Heart right ventricle (tissue), 16 donors: ENCODE measurements at regions not wholly inside any gene's neighbourhood (a gene's known extent, or its start where the extent isn't known, plus 50 kb on each side); places are given as distances from the start of the nearest gene placed in this dataset.
A peak's percentile ranks its signal among the peaks of the same experiment; 100 is the strongest.
"Not testable (repeated sequence)": the region's sequence is repeated elsewhere in the genome, so short reads cannot be mapped to it uniquely, and the experiment has no call there.

ENCODE experiments used
- ATAC-seq, 8 donors: fragments of 200-7000 bp; cut with Tn5 transposase; one replicate each; pipeline ENCODE4 v1.9.1; 2020; ENCODE audit warnings: mild to moderate bottlenecking in 8 of 8, moderate library complexity in 8 of 8, moderate number of reproducible peaks in 1 of 8
- DNase-seq, 2 donors: peaks; one replicate each; pipeline ENCODE4 v3.0.0-alpha.2; 2020
- H3K27ac ChIP-seq, 10 donors: fragments of 200-600 bp; sonication (generic) in 2 of 10; one replicate each; pipeline versions ENCODE4 v1.5.0 to v1.8.0; 2020 to 2022; ENCODE audit warnings: mild to moderate bottlenecking in 3 of 10
- H3K27me3 ChIP-seq, 7 donors: fragments of 200-600 bp; one replicate each; pipeline ENCODE4 v1.8.0; 2021 to 2022; ENCODE audit warnings: mild to moderate bottlenecking in 2 of 7
- H3K36me3 ChIP-seq, 9 donors: fragments of 200-600 bp; sonication (generic) in 1 of 9; one replicate each; pipeline versions ENCODE4 v1.5.0 to v1.8.0; 2020 to 2022; ENCODE audit warnings: mild to moderate bottlenecking in 2 of 9
- H3K4me1 ChIP-seq, 9 donors: fragments of 200-600 bp; sonication (generic) in 1 of 9; one replicate each; pipeline versions ENCODE4 v1.5.0 to v1.8.0; 2020 to 2022; ENCODE audit warnings: mild to moderate bottlenecking in 4 of 9
- H3K4me3 ChIP-seq, 10 donors: fragments of 200-600 bp; sonication (generic) in 2 of 10; one replicate each; pipeline versions ENCODE4 v1.5.0 to v1.8.0; 2020 to 2022; ENCODE audit warnings: mild to moderate bottlenecking in 7 of 10, moderate library complexity in 2 of 10
- H3K9me3 ChIP-seq, 11 donors: fragments of 200-600 bp in 10 of 11; sonication (generic) in 2 of 11; one replicate each; pipeline versions ENCODE4 v1.5.0 to v1.8.0; 2013 to 2022; ENCODE audit warnings: mild to moderate bottlenecking in 2 of 11, control low read depth in 1 of 11, moderate library complexity in 1 of 11
- CTCF ChIP-seq, 9 donors: fragments of 200-600 bp; sonication (generic) in 2 of 9; IDR thresholded peaks; one replicate each; pipeline versions ENCODE4 v1.5.0 to v1.8.0; 2021 to 2022; ENCODE audit warnings: antibody characterized with exemption in 9 of 9, mild to moderate bottlenecking in 5 of 9, moderate library complexity in 1 of 9
- whole genome bisulfite sequencing, 2 donors: extraction: QIAGEN DNeasy Blood & Tissue Kit; methylation state at CpG; one replicate each; pipeline ENCODE4 v1.1.7; 2013; ENCODE audit warnings: inconsistent platforms in 1 of 2; 5-methylcytosine and 5-hydroxymethylcytosine counted together
- intact Hi-C, 10 donors: fragments of 100-400 bp; cut with DNase I; formaldehyde crosslinking; loops; one replicate each; pipeline versions ENCODE4 v1.11.1 to v1.14.2; 2022
- donor health status: Arrhythmogenic right ventricular cardiomyopathy.
- donor health status: ischemic (EF 13 %, LVEDD 7.1; RV severe dilation, severe dysfunction).
- donor health status: healthy with polysubstance abuse.
- donor health status: DM: no; HTN: yes; CAD: no.
- donor health status: DM: no; HTN: no; CAD: no.
- donor health status: ischemic (EF 25% LVEDD 6.9; RV normal size, moderate dysfunction).
- donor health status: ischemic (EF 25% LVEDD 5.7; RV mildly dilated, moderate dysfunction).
- donor health status: healthy.
- donor health status: DM: yes; HTN: yes; CAD: no.
- donor health status: Ischemic cardiomyopathy.
- donor health status: ischemic (EF 35%, LVEDD 5.7; RV mildly dilated, moderate dysfunction).
- donor health status: nonischemic (EF 11% LVEDD 7.7; RV severe dilation, severe dysfunction).
- donor health status: DM: yes; HTN: yes; CAD: no.
- donor health status: PGD.
- donor health status: ischemic (EF 29% LVEDD 5.4; RV normal size, mild dysfunction).
- donor health status: nonischemic (EF 23%, LVEDD 6.1; RV moderate dilation, normal function).

- Histone ChIP-seq H3K4me1 (peaks cover 0 to 9% (median 0%) of the 10 kb centered on the region in 9 donors), H3K27me3 (no peaks in the 10 kb centered on the region), H3K36me3 (no peaks in the 10 kb centered on the region), H3K27ac (no peak overlapping the region), H3K4me3 (no peak overlapping the region), H3K9me3 (no peaks in the 10 kb centered on the region)
- no peak for DNase-seq
- 73 to 83% methylated on average over 1 of the region's 1 CpG for WGBS, 2 donors
- peak in 1 of 8 donors; percentile 39 for ATAC-seq
- no peak for TF ChIP-seq CTCF (IDR thresholded peaks at IDR 0.05)
- intact Hi-C loops: no loop called here
These were observed 324.9 kb upstream of the CITED2 start for GRCh38 chr6:139699335-139699734.

DNA sequence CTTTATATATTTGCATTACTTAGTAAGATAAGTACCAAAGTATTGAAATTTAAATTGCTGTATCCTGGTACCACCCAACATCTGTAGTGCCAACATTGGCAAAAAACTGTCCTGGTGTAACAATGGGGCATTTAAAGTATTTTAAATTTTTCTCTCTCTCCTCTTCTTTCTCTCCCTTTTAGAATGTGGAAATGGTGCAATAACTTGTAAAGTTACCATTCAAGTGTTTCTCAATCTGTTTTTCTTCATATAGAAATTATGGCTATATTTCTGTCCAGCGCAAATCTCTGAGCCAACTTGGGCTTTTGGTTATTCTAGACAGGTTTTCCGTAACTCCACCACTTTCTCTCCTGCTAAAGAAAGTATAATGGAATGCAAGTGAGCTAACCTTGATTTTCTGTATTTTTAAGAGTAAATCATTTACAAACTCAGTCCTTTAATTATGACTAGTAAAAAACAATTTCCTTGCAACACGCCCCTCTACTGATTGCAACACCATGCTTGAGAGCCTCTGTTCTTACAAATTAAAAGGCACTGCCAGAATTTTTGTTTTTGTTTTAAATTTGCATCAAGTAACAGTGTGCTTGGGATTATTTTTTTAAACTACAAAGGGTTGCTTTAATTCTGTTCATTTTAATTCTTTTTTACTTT, 324.2 kb upstream of the CITED2 start:
- DNase-seq: no peak
- peaks cover 0 to 9% (median 0%) of the 10 kb centered on the region in 9 donors for H3K4me1 ChIP-seq
- peak in 1 of 8 donors; percentile 9 for ATAC-seq
- no peaks in the 10 kb centered on the region for H3K9me3 ChIP-seq
- no peaks in the 10 kb centered on the region for H3K27me3 ChIP-seq
- no peak overlapping the region for H3K27ac ChIP-seq
- no peak overlapping the region for H3K4me3 ChIP-seq
- TF ChIP-seq CTCF (IDR thresholded peaks at IDR 0.05): no peak
- intact Hi-C loops: no loop called here
- H3K36me3 ChIP-seq: no peaks in the 10 kb centered on the region
- 86 to 93% methylated on average over 3 of the region's 3 CpGs for WGBS, 2 donors

DNA sequence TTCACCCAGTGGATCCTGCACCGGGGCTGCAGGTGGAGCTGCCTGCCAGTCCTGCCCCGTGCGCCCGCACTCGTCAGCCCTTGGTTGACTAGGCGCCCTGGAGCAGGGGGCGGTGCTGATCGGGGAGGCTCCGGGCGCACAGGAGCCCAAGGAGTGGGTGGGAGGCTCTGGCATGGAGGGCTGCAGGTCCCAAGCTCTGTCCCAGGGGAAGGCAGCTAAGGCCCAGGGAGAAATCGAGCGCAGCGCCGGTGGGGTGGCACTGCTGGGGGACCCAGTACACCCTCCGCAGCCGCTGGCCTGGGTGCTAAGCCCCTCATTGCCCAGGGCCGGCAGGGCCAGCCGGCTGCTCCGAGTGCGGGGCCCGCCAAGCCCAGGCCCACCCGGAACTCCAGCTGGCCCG, 323.4 kb upstream of the CITED2 start:
- H3K4me1 ChIP-seq, DNase-seq, H3K36me3 ChIP-seq, H3K27ac ChIP-seq, H3K4me3 ChIP-seq, intact Hi-C loops, H3K9me3 ChIP-seq, ATAC-seq, H3K27me3 ChIP-seq: not testable (repeated sequence)
- WGBS, 2 donors: 94 to 96% methylated on average over 23 of the region's 23 CpGs

DNA sequence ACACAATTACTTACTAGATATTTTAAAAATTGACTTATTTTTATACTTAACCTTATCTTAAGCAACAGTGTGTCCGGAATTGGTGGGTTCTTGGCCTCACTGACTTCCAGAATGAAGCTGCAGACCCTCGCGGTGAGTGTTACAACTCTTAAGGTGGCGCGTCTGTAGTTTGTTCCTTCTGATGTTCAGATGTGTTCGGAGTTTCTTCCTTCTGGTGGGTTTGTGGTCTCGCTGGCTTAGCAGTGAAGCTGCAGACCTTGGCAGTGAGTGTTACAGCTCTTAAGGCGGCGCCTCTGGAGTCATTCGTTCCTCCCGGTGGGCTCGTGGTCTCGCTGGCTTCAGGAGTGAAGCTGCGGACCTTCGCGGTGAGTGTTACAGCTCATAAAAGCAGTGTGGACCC, 322.5 kb upstream of the CITED2 start:
- DNase-seq, intact Hi-C loops, ATAC-seq, H3K27me3 ChIP-seq, H3K4me1 ChIP-seq, H3K9me3 ChIP-seq, H3K36me3 ChIP-seq: not testable (repeated sequence)
- Histone ChIP-seq H3K27ac (peak overlapping the region in 1 of 10 donors; percentile 63), H3K4me3 (peak overlapping the region in 1 of 10 donors; percentile 16)
- WGBS, 2 donors: 91 to 95% methylated on average over 16 of the region's 16 CpGs

- no peak for TF ChIP-seq CTCF (IDR thresholded peaks at IDR 0.05)
- intact Hi-C loops: no loop called here
- H3K4me1 ChIP-seq: peaks cover 0 to 9% (median 0%) of the 10 kb centered on the region in 9 donors
- no peak overlapping the region for H3K4me3 ChIP-seq
- no peaks in the 10 kb centered on the region for H3K9me3 ChIP-seq
- no peaks in the 10 kb centered on the region for H3K36me3 ChIP-seq
- ATAC-seq (no peak), DNase-seq (no peak)
- H3K27me3 ChIP-seq: no peaks in the 10 kb centered on the region
- WGBS, 2 donors: 79 to 86% methylated on average over 1 of the region's 1 CpG
- H3K27ac ChIP-seq: no peak overlapping the region
These were observed 320.9 kb upstream of the CITED2 start for GRCh38 chr6:139695361-139695760.
